GM18526 (cell line): ENCODE measurements at regions not wholly inside any gene's neighbourhood (a gene's known extent, or its start where the extent isn't known, plus 50 kb on each side); places are given as distances from the start of the nearest gene placed in this dataset.

Source experiments
- POLR2A ChIP-seq: IDR thresholded peaks from 3 replicates; pipeline ENCODE4 v1.6.1; 2011; ENCODE audit not compliant: insufficient read length; ENCODE audit errors: extremely low read depth

GRCh38 chr15:77698481-77698880 lies 65.8 kb upstream of the LINGO1 start:
- TF ChIP-seq POLR2A = no peak

- TF ChIP-seq POLR2A = no peak
Observed at GRCh38 chr15:77697893-77698292, 65.2 kb upstream of the LINGO1 start.

GRCh38 chr15:77696871-77697270 lies 64.2 kb upstream of the LINGO1 start:
- no peak for TF ChIP-seq POLR2A

- TF ChIP-seq POLR2A = no peak
Observed at GRCh38 chr15:77695961-77696582, 63.4 kb upstream of the LINGO1 start.

- TF ChIP-seq POLR2A = no peak
Observed at GRCh38 chr15:77695548-77695947, 62.8 kb upstream of the LINGO1 start.

GRCh38 chr15:77693576-77693975 lies 60.9 kb upstream of the LINGO1 start:
- no peak for TF ChIP-seq POLR2A

GRCh38 chr15:77692614-77693013 lies 59.9 kb upstream of the LINGO1 start:
- TF ChIP-seq POLR2A = no peak

GRCh38 chr15:77691607-77692006 lies 58.9 kb upstream of the LINGO1 start:
- TF ChIP-seq POLR2A = no peak

- TF ChIP-seq POLR2A = no peak
Observed at GRCh38 chr15:77689821-77690220, 57.1 kb upstream of the LINGO1 start.

- no peak for TF ChIP-seq POLR2A
Observed at GRCh38 chr15:77688693-77689092, 56.0 kb upstream of the LINGO1 start.

- no peak for TF ChIP-seq POLR2A
Observed at GRCh38 chr15:77688266-77688665, 55.6 kb upstream of the LINGO1 start.

GRCh38 chr15:77685082-77685815 lies 52.5 kb upstream of the LINGO1 start:
- TF ChIP-seq POLR2A = no peak

- no peak for TF ChIP-seq POLR2A
Observed at GRCh38 chr15:77684341-77685081, 51.8 kb upstream of the LINGO1 start.

- no peak for TF ChIP-seq POLR2A
Observed at GRCh38 chr15:77682564-77682963, 49.9 kb upstream of the LINGO1 start.
